ENCODE measurements at regions not wholly inside any gene's neighbourhood (a gene's known extent, or its start where the extent isn't known, plus 50 kb on each side); places are given as distances from the start of the nearest gene placed in this dataset.

- peak in 1 of 2 donors; percentile 31 for ATAC-seq (ENCODE audit: low FRiP score in 2 of 2)
- Histone ChIP-seq H3K27me3 (no peaks in the 10 kb centered on the region), H3K4me3 (no peak overlapping the region), H3K36me3 (no peaks in the 10 kb centered on the region), H3K27ac (peak overlapping the region in 2 of 4 donors; percentile 44 to 46), H3K9me3 (no peaks in the 10 kb centered on the region), H3K4me1 (peaks cover 0 to 12% (median 8%) of the 10 kb centered on the region in 4 donors)
- WGBS, 2 donors, result 46 to 60% methylated on average over 7 of the region's 7 CpGs
- DNase-seq, result no peak
- TF ChIP-seq POLR2AphosphoS5 (IDR thresholded peaks at IDR 0.05) (no peak), CTCF (IDR thresholded peaks at IDR 0.05) (no peak), EP300 (IDR thresholded peaks at IDR 0.05) (no peak), POLR2A (IDR thresholded peaks at IDR 0.05) (no peak)
Measured at GRCh38 chr4:108559068-108559793, 61.1 kb upstream of the RPL34 start.

GRCh38 chr4:108556588-108557200 is 63.7 kb upstream of the RPL34 start:
- WGBS, 2 donors, result 88 to 90% methylated on average over 5 of the region's 5 CpGs
- H3K36me3 ChIP-seq, result no peaks in the 10 kb centered on the region
- no peaks in the 10 kb centered on the region for H3K9me3 ChIP-seq
- H3K4me3 ChIP-seq, result no peak overlapping the region
- H3K27me3 ChIP-seq, result no peaks in the 10 kb centered on the region
- ATAC-seq (ENCODE audit: low FRiP score in 2 of 2) (no peak), DNase-seq (no peak)
- TF ChIP-seq EP300 (IDR thresholded peaks at IDR 0.05) (no peak), POLR2AphosphoS5 (IDR thresholded peaks at IDR 0.05) (no peak), CTCF (IDR thresholded peaks at IDR 0.05) (no peak), POLR2A (IDR thresholded peaks at IDR 0.05) (no peak)
- no peak overlapping the region for H3K27ac ChIP-seq
- peaks cover 0 to 12% (median 8%) of the 10 kb centered on the region in 4 donors for H3K4me1 ChIP-seq

- ATAC-seq (ENCODE audit: low FRiP score in 2 of 2), result no peak
- no peaks in the 10 kb centered on the region for H3K27me3 ChIP-seq
- no peak overlapping the region for H3K27ac ChIP-seq
- TF ChIP-seq POLR2A (IDR thresholded peaks at IDR 0.05) (no peak), CTCF (IDR thresholded peaks at IDR 0.05) (no peak), POLR2AphosphoS5 (IDR thresholded peaks at IDR 0.05) (no peak), EP300 (IDR thresholded peaks at IDR 0.05) (no peak)
- no peaks in the 10 kb centered on the region for H3K9me3 ChIP-seq
- H3K4me3 ChIP-seq, result no peak overlapping the region
- H3K36me3 ChIP-seq, result no peaks in the 10 kb centered on the region
- peaks cover 0 to 12% (median 8%) of the 10 kb centered on the region in 4 donors for H3K4me1 ChIP-seq
- no peak for DNase-seq
- 83 to 85% methylated on average over 5 of the region's 5 CpGs for WGBS, 2 donors
Measured at GRCh38 chr4:108556166-108556565, 64.2 kb upstream of the RPL34 start.

- Histone ChIP-seq H3K4me3 (no peak overlapping the region), H3K27ac (no peak overlapping the region), H3K4me1 (peaks cover 0 to 12% (median 8%) of the 10 kb centered on the region in 4 donors), H3K36me3 (no peaks in the 10 kb centered on the region), H3K27me3 (no peaks in the 10 kb centered on the region), H3K9me3 (no peaks in the 10 kb centered on the region)
- TF ChIP-seq CTCF (IDR thresholded peaks at IDR 0.05) (no peak), POLR2AphosphoS5 (IDR thresholded peaks at IDR 0.05) (no peak), EP300 (IDR thresholded peaks at IDR 0.05) (no peak), POLR2A (IDR thresholded peaks at IDR 0.05) (no peak)
- ATAC-seq (ENCODE audit: low FRiP score in 2 of 2), result no peak
- no peak for DNase-seq
- 58 to 66% methylated on average over 1 of the region's 1 CpG for WGBS, 2 donors
Measured at GRCh38 chr4:108555701-108556100, 64.7 kb upstream of the RPL34 start.
